Limb (tissue), 2 donors: ENCODE measurements at regions not wholly inside any gene's neighbourhood (a gene's known extent, or its start where the extent isn't known, plus 50 kb on each side); places are given as distances from the start of the nearest gene placed in this dataset.

ENCODE experiments used
- DNase-seq, 2 donors: peaks; one replicate each; pipeline ENCODE4 v3.0.0-alpha.2; 2016; ENCODE audit errors: extremely low spot score in 2 of 2

DNA sequence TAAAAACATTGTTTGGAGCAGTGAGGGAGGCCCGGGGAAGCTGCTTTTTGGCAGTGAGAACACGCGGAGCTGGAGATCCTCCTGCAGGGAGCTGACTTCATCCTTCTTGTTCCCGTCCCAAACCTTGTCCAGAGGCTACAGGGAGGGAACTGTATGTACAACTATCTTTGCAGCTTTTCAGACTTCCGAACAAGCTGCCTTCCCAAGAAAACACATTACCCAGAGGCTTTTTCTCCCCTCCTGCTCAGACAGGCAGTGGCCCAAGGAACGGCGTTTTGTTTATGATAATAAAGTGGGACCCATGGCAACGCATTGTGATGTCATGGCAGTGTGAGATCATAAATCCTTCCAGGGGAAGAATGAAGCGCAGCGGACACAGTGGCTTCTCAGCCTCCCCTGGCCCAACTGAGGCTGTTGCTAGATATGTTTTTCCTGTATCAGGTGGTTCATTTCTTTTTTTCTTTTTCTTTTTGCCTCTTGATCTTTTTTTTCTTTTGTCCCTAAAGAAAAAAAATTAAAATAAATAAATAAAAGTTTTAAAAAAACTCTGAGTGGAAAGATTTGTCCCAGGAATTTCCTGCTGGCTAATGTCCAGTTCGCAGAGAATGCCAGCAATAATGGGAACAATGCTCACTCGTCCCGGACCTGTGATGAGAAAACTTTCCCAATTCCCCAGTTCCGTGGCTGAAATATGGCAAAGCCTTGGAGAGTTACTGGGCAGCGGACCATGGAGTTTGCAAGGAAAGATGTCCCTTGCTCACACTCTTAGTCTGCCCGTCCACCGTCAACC is 103.4 kb upstream of the MAP1LC3B2 start:
- DNase-seq = peak; percentile 90 to 96

DNA sequence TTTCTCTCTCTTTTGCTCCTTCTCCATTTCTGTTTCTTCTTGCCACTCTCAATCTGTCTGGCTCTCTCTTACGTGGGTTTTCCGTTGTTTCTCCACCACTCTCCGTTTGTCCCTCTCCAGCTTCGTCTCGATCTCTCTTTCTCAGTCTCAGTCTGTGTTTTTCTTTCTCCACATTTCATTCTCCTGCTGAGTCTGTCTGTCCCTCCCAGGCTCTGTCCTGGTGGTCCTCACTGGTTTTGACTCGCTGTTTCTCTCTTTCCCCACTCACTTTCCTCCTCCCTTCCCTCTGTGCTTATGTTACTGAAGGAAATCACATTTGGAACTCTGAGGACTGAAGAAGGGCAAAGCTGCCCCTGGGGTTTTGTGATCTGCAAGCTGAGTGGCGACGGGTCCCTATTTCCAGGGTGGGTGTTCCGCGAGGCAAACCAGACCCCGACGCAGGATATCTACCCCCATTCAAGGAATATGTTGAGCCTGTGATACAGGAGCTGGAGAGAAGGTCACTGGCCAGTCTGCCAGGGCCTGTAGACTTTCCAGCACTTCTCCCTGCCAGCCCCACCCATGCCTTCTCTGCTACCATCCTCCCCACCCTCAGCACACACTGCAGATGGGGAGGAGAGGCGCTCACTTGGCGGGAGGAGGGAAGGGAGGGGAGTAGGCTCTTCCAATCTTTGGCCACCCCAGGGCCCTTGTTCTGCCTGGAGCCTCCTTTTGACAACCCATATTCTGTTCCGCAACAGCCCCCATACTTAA is 102.7 kb upstream of the MAP1LC3B2 start:
- peak; percentile 25 to 52 for DNase-seq

DNA sequence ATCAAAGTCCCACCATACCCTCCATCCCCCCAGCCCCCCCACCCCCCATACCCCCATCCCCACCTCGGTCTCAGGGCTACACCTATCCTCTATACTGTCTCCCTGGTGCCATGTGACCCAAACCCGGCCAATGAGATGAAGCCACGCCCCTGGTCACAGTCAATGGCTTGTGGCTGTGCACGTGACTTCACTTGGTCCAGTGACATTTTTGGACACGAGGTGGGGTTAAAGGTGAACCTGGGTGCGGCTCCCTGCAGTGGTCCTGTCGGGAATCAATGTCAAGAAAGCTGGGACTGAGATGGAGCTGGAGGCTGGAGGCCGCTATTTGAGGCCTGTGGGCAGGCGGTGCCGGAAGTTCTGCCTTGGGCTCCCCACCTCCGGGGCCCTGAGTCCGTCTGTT is 100.7 kb upstream of the MAP1LC3B2 start:
- DNase-seq = no peak

DNA sequence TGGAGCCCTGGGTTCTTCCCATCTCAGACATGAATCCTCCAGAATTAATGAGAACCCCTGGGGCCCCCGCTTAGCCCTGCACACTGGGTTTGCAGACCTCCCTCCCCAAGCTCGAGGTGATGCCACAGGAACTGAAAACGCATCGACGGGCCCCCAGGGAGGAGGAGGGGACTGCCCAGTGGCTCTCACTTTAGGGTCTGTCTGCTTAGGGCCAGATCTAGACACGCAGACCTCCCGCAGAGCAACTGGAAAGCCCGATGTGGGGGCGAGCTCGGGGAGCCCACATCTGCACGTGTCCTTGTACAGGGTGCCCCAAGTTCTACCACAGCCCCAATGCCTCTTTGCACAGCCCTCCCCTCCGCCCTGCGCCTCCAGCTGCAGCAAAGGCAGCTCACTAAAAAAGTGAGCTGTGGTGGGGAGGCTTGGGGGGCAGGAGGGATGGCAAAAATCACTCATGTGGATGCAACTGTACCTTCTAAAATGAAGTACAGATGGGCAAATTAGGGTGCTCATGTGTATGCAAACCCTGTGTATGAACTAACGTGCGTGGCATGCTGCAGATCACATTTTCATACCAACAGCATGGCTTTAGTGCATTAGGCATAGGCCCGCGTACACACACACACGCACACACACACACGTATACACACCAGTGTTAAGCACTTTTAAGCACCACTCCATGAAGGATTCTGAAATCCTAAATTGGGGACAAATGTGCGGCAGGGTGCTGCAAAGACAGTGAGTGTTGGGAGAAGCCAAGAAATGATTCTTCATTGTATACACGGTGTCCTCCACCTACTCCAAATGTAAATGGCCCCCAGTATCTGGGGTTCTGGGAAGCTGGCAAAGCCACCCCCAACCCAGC is 99.9 kb upstream of the MAP1LC3B2 start:
- DNase-seq = no peak

DNA sequence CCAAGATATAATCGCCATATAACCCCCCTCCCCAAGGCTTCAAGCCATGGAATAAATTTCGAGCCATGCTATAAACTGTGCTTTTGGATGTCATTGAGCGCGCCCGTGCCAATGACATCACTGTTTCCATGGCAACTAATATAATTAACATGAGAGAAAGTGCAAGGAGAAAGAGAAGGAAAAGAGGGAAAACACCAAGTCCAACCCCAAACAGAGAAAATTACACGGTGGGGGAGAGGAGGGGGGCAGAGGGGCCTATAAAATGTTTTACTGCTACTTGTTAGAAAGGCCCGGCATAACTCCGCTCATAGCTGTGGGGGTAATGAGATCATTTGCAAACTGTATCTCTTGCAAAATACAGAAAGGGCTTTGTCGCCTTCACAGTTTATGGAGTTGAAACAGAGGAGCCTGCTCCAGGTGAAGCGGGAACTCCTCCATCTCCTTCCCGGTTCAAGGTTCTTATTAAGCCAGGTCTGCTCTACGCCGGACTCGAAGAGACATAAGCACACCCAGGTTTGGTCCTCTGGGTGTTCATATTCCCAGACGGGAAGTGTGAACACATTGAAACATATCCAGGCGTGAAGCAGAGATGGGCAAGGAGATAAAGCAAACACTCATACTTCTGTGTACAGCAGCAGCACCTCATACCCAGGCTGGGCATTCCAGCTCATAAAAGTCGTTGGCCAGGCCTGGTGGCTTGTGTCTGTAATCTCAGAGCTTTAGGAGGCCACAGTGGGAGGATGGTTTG is 99.1 kb upstream of the MAP1LC3B2 start:
- peak; percentile 72 to 79 for DNase-seq

DNA sequence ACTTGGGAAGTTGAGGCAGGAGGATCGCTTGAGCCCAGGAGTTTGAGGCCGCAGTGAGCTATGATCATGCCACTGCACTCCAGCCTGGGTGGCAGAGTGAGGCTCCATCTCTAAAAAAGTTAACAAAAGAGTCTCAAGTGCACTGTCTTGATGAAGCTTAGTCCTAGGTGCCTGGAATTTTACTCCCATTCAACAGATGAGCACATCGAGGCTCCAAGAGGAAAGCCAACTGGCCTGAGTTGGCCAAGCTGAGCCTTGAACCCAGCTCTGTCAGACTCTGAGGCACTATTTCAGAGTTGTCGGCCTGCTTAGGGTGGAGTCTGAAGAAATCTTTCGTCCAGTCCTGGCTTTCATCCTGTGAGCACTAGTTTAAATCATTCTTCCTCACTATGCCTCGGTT is 98.1 kb upstream of the MAP1LC3B2 start:
- DNase-seq = no peak

DNA sequence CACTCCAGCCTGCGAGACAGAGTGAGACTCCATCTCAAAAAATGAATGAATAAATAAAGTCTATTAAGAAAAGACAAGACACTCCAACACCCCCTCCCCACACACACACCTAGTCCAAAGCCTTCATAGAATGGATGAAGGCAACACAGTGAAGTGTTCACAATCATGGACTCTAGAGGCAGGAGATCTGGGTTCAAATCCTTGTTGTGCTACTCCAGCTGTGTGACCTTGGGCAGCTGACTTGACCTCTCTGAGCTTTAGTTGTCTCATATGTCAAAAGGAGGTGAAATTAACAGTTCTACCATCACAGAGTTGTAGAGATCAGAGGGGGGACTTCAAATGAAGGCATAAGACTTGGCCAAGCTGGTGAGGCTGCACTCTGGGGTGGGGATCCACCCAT is 95.8 kb upstream of the MAP1LC3B2 start:
- DNase-seq = no peak

DNA sequence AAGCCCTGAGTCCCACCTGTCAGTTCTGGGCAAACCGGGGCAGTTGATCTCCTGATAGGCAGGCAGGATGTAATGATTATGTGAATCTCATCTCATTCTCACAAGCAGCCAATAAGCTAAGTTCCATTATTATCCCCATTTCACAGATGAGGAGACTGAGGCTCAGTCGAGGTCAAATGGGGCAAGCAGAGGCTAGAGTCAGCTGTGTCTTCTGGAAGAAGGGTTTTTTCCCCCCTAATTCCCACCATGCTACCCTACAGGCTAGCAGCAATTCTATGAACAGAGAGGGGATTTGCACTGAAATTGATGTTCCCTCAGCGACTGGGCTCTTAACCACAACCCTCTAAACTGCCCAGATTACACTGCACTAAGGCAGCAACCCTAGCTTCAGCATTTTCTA is 93.8 kb upstream of the MAP1LC3B2 start:
- no peak for DNase-seq

DNA sequence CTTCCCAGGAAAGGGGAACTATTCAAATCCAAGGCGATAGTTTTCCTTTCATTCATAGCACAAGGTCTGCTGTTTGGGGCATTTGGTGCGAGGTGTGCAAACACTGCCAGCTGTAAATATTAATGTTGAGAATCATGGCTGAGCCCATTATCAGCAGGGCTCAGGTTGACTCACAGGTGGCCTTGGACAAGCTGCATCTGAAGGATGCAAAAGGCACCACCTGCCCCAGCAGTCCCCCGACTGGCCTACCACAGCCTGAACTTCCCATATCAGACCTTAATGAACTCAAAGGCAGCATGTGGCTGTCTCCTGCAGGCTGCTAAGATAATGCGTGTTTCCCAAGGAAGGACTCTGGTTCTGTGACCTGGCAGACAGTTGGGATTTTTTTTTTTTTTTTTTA is 93.3 kb upstream of the MAP1LC3B2 start:
- no peak for DNase-seq

DNA sequence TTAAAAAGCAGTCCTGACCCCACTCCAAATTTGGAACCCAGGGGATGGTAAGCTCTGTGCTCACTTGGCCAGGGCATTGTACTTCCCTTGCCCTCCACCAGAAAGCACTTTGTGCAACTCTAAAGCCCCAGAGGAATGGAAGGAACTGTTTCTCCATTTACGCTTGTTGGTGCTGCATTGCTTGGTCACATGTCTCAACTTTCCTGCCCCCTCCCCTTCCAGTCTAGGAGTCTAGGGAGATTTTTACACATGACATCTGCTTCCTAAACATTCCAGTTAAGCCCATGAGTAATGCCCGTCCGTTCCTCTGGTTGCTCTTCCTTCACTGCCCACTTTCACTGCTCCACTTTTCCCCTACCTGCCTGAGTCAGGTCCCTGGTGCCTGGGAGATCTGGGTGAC is 92.6 kb upstream of the MAP1LC3B2 start:
- no peak for DNase-seq

DNA sequence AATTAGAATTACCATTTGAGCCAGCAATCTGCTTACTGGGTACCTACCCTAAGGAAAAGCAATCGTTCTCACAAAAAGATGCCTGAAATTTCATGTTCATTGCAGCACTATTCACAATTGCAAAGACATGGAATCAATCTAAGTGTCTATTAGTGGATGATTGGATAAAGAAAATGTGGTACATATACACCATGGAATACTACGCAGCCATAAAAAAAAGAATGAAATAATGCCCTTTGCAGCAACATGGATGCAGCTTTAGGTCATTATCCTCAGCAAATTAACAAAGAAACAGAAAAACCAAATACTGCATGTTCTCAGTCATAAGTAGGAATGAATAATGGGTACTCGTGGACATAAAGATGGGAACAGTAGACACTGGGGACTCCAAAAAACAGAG is 89.8 kb upstream of the MAP1LC3B2 start:
- no peak for DNase-seq

DNA sequence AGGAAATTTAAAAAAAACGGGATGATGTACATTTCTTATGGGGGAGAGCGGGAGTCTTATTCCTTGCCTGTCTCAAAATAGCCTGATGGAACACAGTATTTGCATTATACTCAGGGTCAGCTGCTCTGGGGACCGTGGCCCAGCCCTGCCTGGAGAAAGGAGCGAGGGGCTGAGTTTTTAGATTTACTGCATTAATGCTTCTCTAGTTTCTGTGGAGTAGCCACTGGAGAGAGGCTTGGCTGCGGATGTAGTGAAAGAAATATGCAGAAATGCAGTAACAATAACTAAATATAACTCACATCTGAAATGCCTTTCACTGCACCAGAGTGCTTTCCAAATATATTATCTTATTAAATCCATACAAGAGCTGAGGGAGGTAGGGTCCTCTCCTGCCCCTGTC is 87.6 kb upstream of the MAP1LC3B2 start:
- no peak for DNase-seq

DNA sequence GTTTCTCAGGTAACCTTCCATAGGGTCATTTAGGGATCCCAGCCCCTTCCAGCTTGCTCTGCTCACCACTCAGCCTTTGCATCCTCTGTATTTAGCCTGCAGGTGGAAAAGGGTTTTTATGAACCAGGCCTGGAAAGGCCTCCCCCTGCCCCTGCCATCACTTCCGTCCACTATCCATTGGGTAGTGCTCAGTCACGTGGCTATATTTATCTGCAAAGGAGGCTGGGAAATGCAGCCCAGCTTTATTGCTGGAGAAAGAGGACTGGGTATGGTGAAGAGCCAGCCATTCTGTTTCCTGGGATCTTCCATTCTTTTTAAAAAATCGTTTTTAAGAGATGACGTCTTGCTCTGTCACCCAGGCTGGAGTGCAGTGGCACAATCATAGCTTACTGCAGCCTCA is 87.0 kb upstream of the MAP1LC3B2 start:
- no peak for DNase-seq

DNA sequence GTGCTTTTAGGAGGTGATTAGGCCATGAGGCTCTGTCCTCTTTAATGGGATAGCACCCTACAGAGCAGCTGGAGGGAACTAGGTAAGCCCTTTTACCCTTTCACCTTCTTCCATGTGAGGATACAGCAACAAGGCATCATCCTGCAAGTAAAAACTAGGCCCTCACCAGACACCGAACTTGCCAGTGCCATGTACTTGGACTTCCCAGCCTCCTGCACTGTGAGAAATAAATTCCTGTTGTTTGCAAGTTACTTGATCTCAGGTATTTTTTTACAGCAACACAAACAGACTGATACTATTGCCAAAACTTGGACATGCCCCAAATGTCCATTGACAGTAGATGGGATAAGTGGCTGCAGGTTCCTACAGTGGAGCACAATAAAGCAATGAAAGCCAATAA is 85.8 kb upstream of the MAP1LC3B2 start:
- no peak for DNase-seq

DNA sequence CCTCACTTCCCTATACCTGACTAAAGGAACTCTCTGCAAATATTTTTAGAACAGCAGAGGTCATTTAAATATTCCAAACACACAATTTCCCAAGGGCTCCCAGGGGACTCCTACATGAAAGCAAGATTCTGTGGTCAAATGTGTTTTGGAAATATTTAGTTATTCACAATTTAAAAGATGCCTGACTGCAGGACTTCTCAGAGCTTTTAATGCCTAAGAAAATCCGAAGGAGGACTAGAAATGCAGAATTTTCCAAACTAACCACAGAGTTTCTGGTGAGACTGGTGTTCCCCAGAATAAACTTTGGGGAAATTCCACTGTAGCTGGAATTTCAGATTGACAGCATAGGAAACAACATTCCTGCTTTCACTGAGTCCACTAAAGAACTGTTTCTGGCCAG is 84.8 kb upstream of the MAP1LC3B2 start:
- no peak for DNase-seq

DNA sequence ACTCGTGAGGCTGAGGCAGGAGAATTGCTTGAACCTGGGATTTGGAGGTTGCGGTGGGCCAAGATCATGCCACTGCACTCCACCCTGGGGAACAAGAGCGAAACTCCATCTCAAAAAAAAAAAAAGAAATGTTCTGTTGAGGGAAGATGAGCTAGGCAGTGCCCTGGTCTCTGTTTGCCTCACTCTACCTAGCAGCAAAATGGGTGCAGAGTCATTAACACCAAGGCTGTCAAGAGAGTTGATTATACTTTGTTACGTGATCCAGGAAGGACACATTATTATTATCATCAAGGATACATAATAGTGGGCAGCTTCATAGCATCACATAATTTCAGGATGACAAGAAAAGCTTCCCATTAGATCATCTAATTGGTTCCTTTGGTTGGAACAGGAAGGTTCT is 84.3 kb upstream of the MAP1LC3B2 start:
- no peak for DNase-seq

DNA sequence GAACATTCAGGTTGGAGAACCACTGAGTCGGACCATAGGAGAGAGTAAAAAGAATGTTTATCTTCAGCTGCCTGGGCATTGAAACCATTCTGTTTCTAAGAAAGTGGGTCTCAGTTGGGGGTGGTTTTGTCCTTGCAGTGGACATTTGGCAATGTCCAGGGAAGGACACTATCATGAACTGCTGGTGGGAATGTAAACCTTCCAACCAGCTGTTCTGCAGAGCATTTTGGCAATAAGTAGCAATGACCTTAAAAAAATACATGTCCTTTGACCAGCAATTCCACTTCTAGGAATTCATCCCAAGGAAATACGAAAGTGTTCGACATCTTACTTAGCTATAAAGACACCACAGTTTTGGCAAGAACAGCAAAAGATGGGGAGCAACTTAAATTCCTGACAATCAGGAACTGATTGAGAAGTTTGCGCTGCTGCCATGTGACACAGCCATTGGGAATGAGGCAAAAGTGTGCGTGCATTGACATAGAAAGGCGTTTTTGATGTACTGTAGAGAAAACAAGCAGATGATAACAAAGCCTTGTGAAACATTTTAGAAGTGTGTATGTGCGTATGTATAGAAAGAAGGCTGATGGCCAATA is 82.9 kb upstream of the MAP1LC3B2 start:
- no peak for DNase-seq

DNA sequence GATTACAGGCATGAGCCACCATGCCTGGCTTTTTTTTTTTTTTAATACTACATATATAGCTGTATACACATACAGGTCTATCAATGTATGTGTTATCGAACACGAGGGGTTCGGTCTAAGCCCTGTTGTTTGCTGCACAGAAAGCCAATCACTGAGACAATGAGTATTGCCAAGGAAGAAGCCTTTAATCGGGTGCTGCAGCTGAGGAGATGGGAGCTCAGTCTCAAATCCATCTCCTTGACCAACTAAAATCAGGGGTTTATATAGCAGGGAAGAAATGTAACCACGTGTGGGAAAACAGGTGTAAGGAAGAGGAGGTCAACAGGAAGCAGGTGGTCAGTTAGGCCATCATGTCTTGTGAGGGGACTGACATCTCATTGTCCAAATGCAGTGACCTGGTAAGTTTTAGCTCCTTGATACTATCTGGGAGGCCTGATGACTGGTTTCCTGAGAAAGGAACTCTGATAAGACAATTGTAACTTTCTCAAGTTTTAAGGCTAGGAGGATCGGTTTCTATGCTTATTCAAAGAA is 80.9 kb upstream of the MAP1LC3B2 start:
- no peak for DNase-seq

DNA sequence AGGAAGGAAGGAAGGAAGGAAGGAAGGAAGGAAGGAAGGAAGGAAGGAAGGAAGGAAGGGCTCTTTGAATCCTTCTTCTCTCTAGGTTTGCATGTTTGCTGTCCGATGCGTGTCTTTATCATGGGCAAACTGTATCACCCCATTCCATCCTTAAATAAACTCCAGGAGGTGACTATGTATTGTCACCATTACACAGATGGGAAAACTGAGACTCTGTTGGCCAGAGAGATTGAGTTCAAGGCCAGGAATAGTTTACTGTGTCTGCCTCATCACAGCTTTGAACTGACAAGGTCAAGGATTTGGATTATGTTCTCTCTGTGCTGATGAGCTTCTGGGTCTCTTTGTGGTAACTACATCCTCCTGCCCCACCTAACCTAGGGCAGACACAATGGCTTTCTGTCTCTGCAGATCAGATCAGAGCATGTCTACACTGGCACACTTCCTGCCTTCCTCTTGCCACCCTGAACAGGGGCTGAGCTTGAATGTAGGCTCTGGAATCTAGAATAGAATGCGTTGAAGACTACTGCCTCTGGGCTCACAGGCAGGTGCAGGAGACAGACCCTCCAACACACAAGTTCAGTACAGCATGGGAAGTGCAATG is 78.9 kb upstream of the MAP1LC3B2 start:
- no peak for DNase-seq

DNA sequence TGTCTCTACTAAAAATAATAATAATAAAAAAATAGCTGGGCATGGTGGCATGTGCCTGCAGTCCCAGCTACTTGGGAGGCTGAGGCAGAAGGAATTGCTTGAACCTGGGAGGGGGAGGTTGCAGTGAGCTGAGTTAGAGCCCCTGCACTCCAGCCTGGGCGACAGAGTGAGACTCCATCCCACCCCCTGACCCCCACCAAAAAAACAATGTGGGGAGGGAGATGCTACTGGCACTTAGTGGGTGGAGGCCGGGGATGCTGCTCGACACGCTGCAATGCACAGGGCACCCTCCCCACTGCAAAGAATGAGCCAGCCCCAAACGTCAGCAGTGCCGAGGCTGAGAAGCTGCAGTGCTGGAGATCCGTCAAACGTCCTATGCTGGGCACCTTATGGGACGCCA is 77.5 kb upstream of the MAP1LC3B2 start:
- no peak for DNase-seq
